HG02840 (cell line): ENCODE measurements at regions not wholly inside any gene's neighbourhood (a gene's known extent, or its start where the extent isn't known, plus 50 kb on each side); places are given as distances from the start of the nearest gene placed in this dataset.
"Not testable (repeated sequence)": the region's sequence is repeated elsewhere in the genome, so short reads cannot be mapped to it uniquely, and the experiment has no call there.

Experiments used
- ATAC-seq: cut with Tn5 transposase; IDR thresholded peaks from one replicate; pipeline ENCODE4 v1.9.1; 2021; ENCODE audit warnings: mild to moderate bottlenecking, moderate library complexity, moderate number of reproducible peaks; ENCODE audit not compliant: unreplicated experiment, low FRiP score

DNA sequence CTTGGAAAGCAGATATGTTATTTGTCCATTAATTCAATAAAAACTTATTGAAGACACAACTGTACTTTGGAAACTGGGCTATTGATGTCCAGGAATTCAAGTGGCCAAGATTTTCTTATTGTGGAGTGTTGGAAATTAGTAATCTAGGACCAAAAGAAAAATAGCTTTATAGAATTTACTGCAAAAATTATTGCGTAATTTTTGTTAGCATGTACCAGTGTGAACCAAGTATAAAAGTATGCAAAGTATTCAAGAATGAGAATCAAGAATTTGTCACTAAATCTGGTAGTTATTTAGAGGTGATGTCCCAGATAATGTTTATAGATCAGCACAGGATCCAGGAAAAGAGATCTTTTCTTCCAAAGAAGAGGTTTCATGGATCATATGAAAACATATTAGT, 468.9 kb upstream of the CTSO start:
- no peak for ATAC-seq

DNA sequence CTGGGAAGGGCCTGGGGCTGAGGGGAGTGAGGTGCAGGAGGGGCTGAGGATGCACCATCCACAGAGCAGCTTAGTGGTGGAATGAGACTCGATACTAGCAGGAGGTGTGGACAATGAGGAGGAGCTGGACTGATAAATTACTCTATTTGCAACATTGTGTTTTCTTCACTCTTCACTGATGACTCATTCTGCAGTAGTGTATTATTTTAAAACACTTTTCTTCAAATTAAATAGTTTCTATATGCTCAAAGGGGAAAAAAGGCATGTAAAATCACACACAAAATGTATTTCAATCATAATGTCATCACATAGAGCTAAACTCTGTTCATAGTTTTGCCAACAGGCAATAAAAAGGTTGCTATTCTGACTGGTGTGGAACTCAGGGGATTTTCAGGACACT, 467.0 kb upstream of the CTSO start:
- no peak for ATAC-seq

DNA sequence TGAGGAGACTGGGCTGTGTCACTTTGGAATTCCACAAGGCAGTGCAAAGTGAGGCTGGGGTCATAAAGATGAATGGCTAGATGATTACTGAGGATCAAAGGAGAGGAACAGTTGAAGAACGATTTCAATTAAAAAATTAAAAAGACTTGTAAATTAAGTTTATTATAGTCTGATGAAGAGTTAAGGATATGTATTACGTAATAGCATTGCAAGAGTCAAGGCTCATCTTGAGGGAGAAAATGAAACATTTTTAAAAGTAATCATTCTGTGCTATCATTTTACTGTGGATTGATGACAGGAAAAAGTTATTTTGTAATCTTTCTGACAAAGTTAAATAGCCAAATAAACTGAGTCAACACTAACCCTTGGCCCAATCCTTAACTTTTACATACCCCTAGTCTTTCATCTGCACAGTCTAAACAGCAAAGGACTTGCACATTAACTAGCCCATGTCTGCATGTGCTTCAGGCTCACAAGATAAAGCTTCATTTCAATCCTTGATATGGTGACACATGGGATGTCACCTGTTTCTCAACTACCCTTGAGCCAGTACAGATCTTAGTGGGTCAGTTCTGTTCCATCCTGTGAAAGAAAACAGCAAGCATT, 465.5 kb upstream of the CTSO start:
- no peak for ATAC-seq

DNA sequence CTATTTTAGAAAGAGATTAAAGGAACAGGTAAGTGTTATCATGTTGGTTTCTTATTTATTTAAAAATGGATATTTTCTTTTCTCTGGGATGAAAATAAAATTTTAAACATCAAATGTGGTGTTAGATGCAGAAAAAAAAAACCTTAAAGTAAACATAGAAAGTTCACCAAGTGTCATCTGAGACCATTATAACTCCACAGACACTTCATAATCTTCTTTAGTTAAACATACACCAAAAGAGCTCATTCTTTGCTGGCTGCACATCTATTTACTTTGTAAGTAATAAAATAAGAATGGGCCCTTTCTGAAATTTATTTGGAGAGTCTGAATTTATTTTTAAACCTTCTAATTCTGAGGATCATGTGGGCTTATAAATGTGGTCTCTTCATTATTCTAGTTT, 460.7 kb upstream of the CTSO start:
- ATAC-seq: no peak

DNA sequence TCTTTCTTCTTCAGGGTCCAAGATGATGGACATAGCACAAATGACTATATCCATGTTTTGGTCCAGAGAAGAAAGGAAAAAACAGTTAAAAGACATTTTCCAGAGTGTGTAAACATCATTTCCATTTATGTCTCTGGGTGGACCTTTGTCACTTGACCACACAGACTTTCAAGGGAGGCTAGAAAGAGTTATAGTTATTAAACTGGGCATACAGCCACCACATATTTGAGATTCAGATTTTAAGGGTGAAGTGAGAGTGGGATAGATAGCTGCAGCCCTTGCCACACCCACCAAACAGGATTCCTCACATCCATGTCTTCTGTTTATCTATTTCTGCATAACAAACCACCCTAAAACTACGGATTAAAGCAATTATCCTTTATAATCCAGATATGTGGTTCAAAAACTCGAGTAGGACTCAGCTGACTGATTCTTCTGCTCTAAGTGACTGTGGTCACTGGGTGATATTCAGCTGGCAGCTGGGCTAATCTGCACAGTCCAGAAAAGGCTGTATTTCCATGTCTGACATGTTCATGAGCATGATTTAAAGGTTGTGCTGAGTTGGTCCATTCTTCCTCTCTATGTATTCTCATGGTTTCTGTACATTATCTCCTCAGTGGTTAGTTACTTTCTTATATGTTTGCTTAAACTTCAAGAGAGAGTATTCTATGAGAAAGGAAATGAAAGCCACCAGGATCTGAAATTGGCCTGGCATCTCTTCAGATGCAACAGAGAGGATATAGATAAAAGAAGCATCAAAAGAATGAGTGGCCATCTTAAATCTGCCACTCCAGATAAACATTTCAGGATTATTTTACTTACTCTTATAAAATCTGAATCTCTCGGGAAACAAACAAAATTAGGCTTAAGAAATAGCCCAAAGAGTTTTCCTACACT, 459.8 kb upstream of the CTSO start:
- ATAC-seq: no peak

DNA sequence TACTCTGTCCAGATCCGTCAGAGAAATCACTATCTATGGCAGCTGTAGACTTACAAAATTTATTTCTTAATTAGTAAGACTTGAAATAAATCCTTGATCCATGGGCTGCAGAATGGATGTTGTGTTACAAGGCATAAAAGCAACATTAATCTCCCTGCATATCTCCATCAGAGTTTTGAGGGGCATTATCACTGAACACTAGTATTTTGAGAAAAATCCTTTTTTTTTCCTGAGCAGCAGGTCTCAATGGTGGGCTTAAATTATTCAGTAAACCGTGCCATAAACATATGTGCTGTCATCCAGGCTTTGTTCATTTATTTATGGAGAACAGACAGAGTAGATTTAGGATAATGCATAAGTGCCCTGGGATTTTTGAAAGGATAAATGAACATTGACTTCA, 457.9 kb upstream of the CTSO start:
- ATAC-seq: no peak

DNA sequence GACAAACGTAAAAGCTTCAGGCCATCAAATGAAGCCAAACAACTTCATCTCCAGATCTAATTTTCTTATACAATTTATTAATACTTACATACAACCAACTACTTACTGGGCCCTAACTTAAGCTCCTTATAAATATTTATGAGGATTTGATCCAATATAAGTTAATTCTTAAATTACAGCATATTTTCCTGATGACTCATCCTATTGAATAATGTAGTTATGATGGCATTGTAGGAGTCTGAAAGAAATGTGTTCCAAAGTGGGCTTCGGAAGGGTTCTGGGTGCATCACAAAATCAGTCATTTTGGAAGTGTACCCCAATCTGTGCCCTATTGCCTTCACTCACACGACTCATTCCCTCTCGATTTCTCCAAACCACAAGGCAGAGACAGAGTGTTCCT, 455.1 kb upstream of the CTSO start:
- ATAC-seq: no peak

DNA sequence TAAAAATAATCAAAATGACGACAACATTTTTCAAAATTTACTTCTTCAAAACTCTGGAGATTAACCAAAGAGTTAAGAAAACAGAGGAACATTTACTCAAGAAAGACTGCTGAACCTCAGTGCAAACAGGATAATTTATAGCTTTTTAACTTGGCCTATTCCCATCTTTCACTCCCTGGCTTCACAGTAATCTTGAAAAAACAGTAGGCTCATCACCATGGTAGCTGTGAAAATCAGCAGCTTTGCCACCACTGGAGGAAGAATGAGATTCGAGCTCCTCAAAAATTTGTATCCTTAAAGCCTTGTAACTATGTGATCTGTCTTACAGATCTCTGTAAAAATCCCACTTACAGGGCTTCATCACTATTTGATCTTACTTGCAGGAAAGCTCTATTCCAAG, 447.7 kb upstream of the CTSO start:
- no peak for ATAC-seq

DNA sequence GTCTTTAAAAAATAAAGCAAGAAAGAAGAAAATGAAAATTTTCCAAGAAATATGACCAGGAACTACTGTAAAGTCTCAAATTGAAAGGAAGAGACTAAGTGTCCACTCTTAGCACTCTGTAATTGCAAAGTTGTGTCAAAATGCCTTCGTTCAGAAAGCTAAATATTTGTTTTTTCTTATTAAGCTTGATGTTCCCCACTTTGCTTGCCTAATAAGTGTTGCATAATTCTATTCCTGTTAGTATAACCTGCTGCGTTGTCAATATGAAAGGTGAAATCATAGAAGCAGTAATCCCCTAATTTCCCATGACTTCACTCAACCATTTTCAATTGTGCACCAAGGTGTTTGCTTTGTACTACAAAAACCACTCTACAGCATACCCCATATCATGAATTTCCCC, 442.9 kb upstream of the CTSO start:
- ATAC-seq: no peak

DNA sequence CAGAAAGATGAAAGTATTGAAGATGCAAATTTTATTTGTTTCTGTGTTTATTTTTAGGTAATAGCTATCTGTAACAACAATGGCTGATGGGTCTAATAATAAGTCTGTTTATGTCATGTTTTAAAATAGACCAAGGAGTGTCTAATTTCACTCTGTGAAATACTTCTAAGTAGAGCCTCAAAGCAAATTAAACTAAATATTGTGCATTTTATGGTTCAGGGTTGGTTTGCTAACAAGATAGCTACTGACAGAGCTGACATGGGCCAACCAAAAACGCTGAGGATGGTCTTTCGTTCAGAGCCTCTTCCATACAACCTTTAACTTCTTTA, 437.6 kb upstream of the CTSO start:
- no peak for ATAC-seq

DNA sequence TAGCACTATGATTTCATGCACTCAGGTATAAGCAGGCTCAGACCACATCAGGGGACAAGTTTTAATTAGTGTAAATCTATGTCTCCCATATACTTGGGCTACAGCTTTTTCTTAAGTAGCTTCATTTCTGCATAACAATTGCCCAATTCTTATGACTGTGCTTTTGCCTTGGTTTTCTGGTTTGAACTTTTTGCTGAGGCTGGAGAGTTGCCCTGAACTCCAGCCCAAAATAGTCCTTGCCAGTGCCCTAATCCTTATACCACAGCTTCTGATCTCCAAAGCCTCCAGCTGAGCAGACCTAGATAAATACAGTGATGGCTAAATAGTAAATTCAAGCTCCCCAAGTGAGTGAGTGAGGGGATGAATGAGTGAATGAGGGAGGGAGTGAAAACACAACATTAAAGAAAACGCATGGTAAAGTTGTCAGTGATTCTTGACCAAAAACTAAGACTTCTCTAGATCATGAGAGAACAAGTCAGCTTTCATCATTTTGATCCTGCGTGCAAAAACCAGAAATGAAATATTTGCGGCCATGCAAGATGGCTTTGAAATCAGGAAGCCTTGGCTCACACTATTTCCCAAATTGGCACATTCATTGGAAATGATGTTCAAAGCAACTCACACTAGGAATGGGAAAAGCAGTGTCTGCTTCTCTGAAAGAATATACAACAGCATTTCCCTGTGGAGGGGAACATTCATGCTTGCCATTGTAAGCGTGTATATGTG, 437.1 kb upstream of the CTSO start:
- no peak for ATAC-seq

DNA sequence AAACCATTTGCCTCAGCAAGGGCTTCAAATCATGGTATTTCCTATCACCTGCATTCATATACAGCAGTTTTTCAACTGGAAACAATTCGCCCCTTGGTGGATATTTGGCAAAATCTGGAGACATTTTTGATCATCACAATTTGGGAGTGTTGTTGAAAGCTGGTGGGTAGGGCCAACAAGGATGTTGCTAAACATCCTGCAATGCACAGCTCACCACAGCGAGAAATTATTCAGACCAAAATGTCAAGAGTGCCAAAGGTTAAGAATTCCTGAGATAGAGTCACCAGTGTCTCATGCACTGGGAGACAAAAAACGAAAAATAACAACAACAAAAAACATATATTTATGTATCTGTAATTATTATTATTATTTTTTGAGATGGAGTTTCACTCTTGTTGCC, 435.2 kb upstream of the CTSO start:
- no peak for ATAC-seq

DNA sequence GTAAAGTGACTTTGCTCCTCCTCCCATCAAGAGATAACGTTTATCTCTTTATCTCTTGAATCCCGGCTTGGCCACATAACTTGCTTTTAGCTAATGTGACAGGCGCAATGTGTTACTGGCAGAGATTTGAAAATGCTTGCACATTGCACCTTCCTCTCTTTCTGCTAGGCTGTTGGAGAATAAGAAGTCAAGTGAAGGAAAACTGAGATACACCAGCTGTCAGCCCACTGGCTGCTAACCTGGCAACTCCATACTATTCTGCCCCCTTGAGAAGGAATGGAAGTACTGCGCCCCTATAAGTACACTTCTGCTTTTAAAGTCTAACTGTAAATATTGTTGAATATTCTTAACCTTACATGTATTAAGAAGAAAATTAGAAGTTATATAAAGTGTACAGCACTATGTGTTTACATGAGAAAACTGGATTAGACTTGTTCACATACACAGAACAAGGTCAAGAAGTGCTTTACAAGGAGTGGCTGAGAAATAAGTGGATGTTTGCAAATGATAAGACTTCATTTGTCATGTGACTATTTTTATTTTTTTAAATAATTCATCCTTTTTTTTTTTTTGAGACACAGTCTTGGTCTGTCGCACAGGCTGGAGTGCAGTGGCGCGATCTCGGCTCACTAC, 424.5 kb upstream of the CTSO start:
- ATAC-seq: no peak

DNA sequence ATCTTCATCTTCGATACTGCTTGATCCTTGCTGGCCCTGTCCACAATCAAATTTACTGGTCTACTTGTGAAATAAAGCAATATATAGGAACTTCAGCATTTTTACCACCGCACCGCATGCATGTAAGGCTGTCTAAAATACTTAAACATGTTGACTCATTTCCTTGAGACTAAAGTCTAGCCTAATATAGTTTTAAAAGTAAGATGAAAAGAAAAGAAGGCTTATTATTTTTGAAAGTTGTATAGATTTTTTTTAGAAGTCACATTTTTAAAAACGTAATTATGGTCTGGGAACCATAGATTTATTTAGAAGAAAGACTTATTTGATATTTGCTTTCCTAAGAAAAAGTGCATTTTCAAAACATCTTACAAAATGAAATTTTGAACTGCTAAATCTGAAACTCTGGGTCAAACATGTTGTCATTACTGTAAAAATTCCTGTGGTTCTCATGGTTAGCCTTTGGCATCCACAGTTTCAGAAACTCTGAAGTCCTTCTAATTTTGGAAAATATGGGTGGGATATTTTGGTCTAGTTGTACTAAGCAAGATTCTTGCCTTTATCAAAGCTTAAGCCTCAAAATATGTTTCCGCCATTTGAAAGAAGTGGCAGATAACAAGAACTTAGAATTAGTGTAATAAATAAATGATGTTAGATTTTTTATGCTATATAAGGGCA, 423.5 kb upstream of the CTSO start:
- no peak for ATAC-seq

DNA sequence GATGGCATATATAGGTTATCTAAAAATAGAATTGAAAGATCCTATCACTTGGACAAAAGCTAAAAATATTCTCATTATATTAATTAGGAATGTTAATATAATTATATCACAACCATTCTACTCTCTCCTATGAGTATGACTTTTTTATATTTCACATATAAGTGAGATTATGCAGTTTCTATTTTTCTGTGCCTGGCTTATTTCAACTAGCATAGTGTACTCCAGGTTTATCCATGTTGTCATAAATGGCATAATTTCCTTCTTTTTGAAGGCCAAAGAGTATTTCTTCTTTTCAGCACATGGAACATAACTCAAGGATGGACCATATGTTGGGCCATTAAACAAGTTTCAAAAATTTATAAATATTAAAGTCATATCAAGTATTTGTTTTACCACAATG, 421.2 kb upstream of the CTSO start:
- ATAC-seq: no peak

DNA sequence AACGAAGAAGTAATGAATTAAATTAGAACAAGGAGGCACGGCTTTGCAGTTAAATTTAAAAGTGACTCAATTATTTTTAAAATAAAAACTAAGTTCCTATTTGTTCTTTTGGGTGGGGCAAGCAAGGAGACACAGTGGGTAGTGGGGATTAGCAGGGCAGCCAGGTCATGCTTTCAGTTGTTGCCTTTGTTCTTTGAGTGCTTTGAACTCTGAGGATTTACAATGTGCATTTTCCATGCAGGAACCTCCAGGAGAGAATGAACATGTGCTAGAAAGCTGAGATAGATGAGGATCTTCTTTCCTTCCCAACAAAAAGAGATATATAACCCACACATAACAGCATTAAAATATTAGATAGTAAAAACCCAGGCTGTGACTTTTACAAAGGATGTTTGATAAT, 420.4 kb upstream of the CTSO start:
- ATAC-seq: no peak

DNA sequence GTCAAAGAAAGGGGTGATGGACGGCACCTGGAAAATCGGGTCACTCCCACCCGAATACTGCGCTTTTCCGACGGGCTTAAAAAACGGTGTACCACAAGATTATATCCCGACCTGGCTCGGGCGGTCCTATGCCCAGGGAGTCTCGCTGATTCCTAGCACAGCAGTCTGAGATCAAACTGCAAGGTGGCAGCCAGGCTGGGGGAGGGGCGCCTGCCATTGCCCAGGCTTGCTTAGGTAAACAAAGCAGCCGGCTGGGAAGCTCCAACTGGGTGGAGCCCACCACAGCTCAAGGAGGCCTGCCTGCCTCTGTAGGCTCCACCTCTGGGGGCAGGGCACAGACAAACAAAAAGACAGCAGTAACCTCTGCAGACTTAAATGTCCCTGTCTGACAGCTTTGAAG, 413.8 kb upstream of the CTSO start:
- not testable (repeated sequence) for ATAC-seq

DNA sequence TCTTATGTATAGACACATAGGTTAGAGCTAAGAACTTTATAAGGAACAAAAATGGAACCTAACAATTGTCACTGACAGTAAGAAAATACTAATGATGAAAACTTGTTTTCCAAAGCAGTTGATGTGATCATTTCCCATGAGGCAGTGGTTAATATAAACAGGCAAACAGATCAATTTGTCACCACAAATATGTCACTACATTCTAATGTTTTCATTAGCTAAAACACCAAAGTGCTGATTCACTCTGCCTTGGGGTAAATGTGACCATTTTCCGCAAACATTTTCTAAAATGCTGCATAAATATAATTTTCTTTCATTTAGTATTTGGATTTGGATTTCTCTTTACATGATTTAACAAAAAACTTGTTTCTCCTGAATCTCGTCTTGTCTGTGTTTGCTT, 408.9 kb upstream of the CTSO start:
- no peak for ATAC-seq

DNA sequence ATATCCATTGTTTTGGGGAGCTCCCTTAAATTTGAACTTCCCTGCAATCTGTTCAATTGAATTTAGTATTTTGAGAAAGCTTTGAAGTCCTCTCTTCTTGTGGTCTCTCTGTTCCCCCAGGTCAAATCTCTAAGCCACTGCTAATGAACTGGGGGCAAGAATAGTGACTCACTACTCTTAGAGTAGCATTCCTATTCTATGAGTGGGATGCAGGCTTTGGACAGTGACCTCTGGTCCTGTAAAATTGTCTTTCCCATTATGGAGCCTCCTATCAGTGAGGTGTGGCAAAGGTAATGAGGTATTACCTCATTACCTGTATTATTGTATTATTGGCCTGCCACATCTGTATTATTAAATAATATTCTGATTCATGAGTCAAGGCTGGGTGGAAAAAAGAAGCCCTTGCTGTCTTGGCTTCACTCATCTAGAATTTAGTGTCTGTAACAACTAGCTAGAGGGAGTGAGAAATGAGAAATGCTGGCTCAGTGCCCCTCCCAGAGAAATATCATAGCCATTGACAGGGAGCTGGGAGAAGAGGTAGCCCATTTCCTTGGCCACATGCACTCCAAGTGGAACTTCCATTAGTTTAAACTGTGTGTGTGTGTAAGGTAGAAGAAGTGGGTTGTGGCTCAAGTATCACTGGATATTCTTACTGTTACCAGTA, 393.9 kb upstream of the CTSO start:
- no peak for ATAC-seq

DNA sequence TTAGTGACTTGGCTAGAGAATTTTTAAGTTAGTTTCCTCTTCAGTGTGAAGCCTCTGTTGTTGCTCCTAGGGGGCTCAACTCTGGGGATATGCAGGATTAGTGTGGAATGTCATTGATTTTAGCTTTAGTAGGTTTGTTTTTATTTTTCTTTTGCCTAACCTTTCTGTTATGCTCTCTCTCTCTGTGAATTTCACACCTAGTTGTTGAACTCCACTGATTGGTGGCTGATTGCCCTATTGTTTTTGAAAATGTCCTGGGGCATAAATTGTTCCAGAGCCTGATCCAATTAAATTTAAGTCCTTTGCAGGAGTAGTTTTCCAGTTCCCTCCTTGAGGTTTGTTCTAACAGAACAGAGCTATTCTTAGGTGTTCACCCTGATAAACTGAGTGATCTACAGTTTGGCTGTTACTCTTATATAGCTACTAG, 393.3 kb upstream of the CTSO start:
- ATAC-seq: no peak
